ENCODE measurements at regions not wholly inside any gene's neighbourhood (a gene's known extent, or its start where the extent isn't known, plus 50 kb on each side); places are given as distances from the start of the nearest gene placed in this dataset.

DNA sequence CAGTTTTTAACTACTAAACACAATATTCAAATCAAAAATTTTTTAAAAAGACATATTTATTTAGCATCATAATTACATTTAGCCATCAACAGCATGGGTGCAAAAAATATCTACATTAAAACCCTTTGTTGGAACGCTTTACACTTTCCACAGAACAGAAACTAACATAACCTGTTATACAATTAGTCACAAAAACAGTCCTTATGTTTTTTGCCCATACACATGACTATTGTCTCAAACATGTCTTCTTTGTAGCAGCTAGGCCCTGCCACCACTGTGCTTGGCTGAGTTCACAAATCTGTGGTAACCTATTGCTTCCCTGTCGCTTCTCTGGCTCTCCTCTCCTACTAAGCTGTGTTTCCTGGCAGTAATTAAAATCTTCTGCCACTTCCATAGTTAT lies 1350.0 kb upstream of the ADGRL2 start:
- no peaks in the 10 kb centered on the region for H3K9me3 ChIP-seq (ENCODE audit: insufficient read depth, low read depth, low read length)
- H3K9ac ChIP-seq (ENCODE audit: low read depth, low read length), result no peak overlapping the region
- H3K4me1 ChIP-seq (ENCODE audit: insufficient read depth, low read length), result no peaks in the 10 kb centered on the region
- no peak overlapping the region for H3K4me3 ChIP-seq (ENCODE audit: low read length)
- no peaks in the 10 kb centered on the region for H3K36me3 ChIP-seq (ENCODE audit: insufficient read depth, low read depth, low read length)
- H3K27me3 ChIP-seq (ENCODE audit: insufficient read depth, low read length), result no peaks in the 10 kb centered on the region
- H3K27ac ChIP-seq (ENCODE audit: low read length), result no peak overlapping the region

DNA sequence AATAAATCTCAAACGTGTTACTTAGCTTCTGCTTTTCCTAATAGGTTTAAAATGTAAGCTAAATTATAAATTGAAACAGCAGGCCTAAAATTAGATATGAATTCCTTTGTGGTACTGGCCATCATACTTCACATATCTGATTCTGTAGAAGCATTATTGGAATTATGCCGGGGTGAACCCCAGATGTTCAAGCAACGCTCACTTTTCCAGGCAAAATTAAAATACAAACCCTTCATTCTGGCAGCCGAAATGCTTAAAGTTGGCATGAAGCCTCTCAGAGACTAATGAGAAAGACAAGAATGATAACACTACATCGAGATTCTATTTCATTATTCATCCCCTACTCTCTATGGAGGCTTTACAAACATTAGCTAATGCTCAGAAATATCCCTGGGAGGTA lies 1352.7 kb upstream of the ADGRL2 start:
- Histone ChIP-seq H3K27me3 (ENCODE audit: insufficient read depth, low read length) (no peaks in the 10 kb centered on the region), H3K27ac (ENCODE audit: low read length) (no peak overlapping the region), H3K4me3 (ENCODE audit: low read length) (no peak overlapping the region), H3K9me3 (ENCODE audit: insufficient read depth, low read depth, low read length) (no peaks in the 10 kb centered on the region), H3K9ac (ENCODE audit: low read depth, low read length) (no peak overlapping the region), H3K36me3 (ENCODE audit: insufficient read depth, low read depth, low read length) (no peaks in the 10 kb centered on the region), H3K4me1 (ENCODE audit: insufficient read depth, low read length) (no peaks in the 10 kb centered on the region)

DNA sequence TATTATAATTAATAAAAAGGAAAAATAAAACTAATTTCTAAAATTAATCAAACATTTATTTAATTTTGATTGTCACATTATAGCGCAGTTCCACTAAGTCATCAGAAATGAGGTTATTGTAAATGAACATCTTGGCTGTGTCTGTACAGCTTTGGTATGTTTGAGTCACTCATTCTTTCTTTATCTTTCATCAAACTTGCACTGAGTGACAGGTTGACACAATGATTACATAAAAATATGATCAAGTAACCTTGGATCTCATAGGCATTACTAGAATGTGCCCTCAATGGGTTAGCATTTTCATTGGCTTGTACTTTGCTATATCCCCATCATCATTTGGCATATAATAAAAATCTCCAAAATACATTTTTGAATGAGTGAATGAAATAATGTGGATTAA lies 1353.2 kb upstream of the ADGRL2 start:
- H3K27me3 ChIP-seq (ENCODE audit: insufficient read depth, low read length), result no peaks in the 10 kb centered on the region
- no peaks in the 10 kb centered on the region for H3K36me3 ChIP-seq (ENCODE audit: insufficient read depth, low read depth, low read length)
- no peaks in the 10 kb centered on the region for H3K9me3 ChIP-seq (ENCODE audit: insufficient read depth, low read depth, low read length)
- H3K27ac ChIP-seq (ENCODE audit: low read length), result no peak overlapping the region
- no peak overlapping the region for H3K9ac ChIP-seq (ENCODE audit: low read depth, low read length)
- no peak overlapping the region for H3K4me3 ChIP-seq (ENCODE audit: low read length)
- no peaks in the 10 kb centered on the region for H3K4me1 ChIP-seq (ENCODE audit: insufficient read depth, low read length)

GRCh38 chr1:80445033-80445432 lies 1355.7 kb upstream of the ADGRL2 start:
- Histone ChIP-seq H3K27me3 (ENCODE audit: insufficient read depth, low read length) (no peaks in the 10 kb centered on the region), H3K4me3 (ENCODE audit: low read length) (no peak overlapping the region), H3K27ac (ENCODE audit: low read length) (no peak overlapping the region)

GRCh38 chr1:80444171-80444570 lies 1356.6 kb upstream of the ADGRL2 start:
- H3K9ac ChIP-seq (ENCODE audit: low read depth, low read length), result no peak overlapping the region
- H3K4me1 ChIP-seq (ENCODE audit: insufficient read depth, low read length), result no peaks in the 10 kb centered on the region
- no peaks in the 10 kb centered on the region for H3K27me3 ChIP-seq (ENCODE audit: insufficient read depth, low read length)
- no peak overlapping the region for H3K4me3 ChIP-seq (ENCODE audit: low read length)
- no peaks in the 10 kb centered on the region for H3K9me3 ChIP-seq (ENCODE audit: insufficient read depth, low read depth, low read length)
- no peak overlapping the region for H3K27ac ChIP-seq (ENCODE audit: low read length)
- no peaks in the 10 kb centered on the region for H3K36me3 ChIP-seq (ENCODE audit: insufficient read depth, low read depth, low read length)

More at GRCh38 chr1:80445033-80445432, 1355.7 kb upstream of the ADGRL2 start:
- H3K4me1 ChIP-seq (ENCODE audit: insufficient read depth, low read length), result no peaks in the 10 kb centered on the region
- H3K9me3 ChIP-seq (ENCODE audit: insufficient read depth, low read depth, low read length), result no peaks in the 10 kb centered on the region
- no peak overlapping the region for H3K9ac ChIP-seq (ENCODE audit: low read depth, low read length)
- no peaks in the 10 kb centered on the region for H3K36me3 ChIP-seq (ENCODE audit: insufficient read depth, low read depth, low read length)

- Histone ChIP-seq H3K27me3 (ENCODE audit: insufficient read depth, low read length) (no peaks in the 10 kb centered on the region), H3K4me1 (ENCODE audit: insufficient read depth, low read length) (no peaks in the 10 kb centered on the region), H3K36me3 (ENCODE audit: insufficient read depth, low read depth, low read length) (no peaks in the 10 kb centered on the region), H3K4me3 (ENCODE audit: low read length) (no peak overlapping the region), H3K9ac (ENCODE audit: low read depth, low read length) (no peak overlapping the region), H3K9me3 (ENCODE audit: insufficient read depth, low read depth, low read length) (no peaks in the 10 kb centered on the region), H3K27ac (ENCODE audit: low read length) (no peak overlapping the region)
Measured at GRCh38 chr1:80441664-80442063, 1359.1 kb upstream of the ADGRL2 start.

GRCh38 chr1:80436851-80437250 lies 1363.9 kb upstream of the ADGRL2 start:
- H3K27me3 ChIP-seq (ENCODE audit: insufficient read depth, low read length), result no peaks in the 10 kb centered on the region
- no peaks in the 10 kb centered on the region for H3K4me1 ChIP-seq (ENCODE audit: insufficient read depth, low read length)
- no peaks in the 10 kb centered on the region for H3K9me3 ChIP-seq (ENCODE audit: insufficient read depth, low read depth, low read length)
- H3K9ac ChIP-seq (ENCODE audit: low read depth, low read length), result no peak overlapping the region
- no peak overlapping the region for H3K4me3 ChIP-seq (ENCODE audit: low read length)
- no peaks in the 10 kb centered on the region for H3K36me3 ChIP-seq (ENCODE audit: insufficient read depth, low read depth, low read length)
- H3K27ac ChIP-seq (ENCODE audit: low read length), result no peak overlapping the region

- H3K36me3 ChIP-seq (ENCODE audit: insufficient read depth, low read depth, low read length), result no peaks in the 10 kb centered on the region
Measured at GRCh38 chr1:80427881-80428280, 1372.9 kb upstream of the ADGRL2 start.

DNA sequence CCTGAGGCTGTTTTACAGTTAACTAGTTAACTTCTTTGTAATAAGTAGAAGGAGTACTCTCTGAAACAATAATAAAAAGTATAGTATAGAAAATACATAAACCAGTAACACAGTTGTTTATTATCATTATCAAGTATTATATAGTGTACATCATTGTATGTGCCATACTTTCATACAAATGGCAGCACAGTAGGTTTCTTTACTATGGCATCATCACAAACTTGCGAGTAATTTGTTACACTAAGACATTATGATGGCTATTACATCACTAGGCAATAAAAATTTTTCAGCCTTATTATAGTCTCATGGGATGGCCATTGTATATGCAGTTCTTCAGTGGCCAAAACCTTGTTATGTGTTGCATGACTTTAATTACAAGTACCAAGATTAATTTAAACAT lies 1376.5 kb upstream of the ADGRL2 start:
- no peak overlapping the region for H3K9ac ChIP-seq (ENCODE audit: low read depth, low read length)
- H3K27me3 ChIP-seq (ENCODE audit: insufficient read depth, low read length), result no peaks in the 10 kb centered on the region
- H3K9me3 ChIP-seq (ENCODE audit: insufficient read depth, low read depth, low read length), result no peaks in the 10 kb centered on the region
- H3K4me3 ChIP-seq (ENCODE audit: low read length), result no peak overlapping the region
- H3K36me3 ChIP-seq (ENCODE audit: insufficient read depth, low read depth, low read length), result no peaks in the 10 kb centered on the region
- no peaks in the 10 kb centered on the region for H3K4me1 ChIP-seq (ENCODE audit: insufficient read depth, low read length)
- H3K27ac ChIP-seq (ENCODE audit: low read length), result no peak overlapping the region

More at GRCh38 chr1:80427881-80428280, 1372.9 kb upstream of the ADGRL2 start:
- Histone ChIP-seq H3K27me3 (ENCODE audit: insufficient read depth, low read length) (no peaks in the 10 kb centered on the region), H3K27ac (ENCODE audit: low read length) (no peak overlapping the region), H3K4me3 (ENCODE audit: low read length) (no peak overlapping the region), H3K9me3 (ENCODE audit: insufficient read depth, low read depth, low read length) (no peaks in the 10 kb centered on the region), H3K4me1 (ENCODE audit: insufficient read depth, low read length) (no peaks in the 10 kb centered on the region), H3K9ac (ENCODE audit: low read depth, low read length) (no peak overlapping the region)

- no peaks in the 10 kb centered on the region for H3K9me3 ChIP-seq (ENCODE audit: insufficient read depth, low read depth, low read length)
- no peak overlapping the region for H3K27ac ChIP-seq (ENCODE audit: low read length)
- H3K27me3 ChIP-seq (ENCODE audit: insufficient read depth, low read length), result no peaks in the 10 kb centered on the region
- no peak overlapping the region for H3K9ac ChIP-seq (ENCODE audit: low read depth, low read length)
- H3K36me3 ChIP-seq (ENCODE audit: insufficient read depth, low read depth, low read length), result no peaks in the 10 kb centered on the region
- H3K4me3 ChIP-seq (ENCODE audit: low read length), result no peak overlapping the region
- no peaks in the 10 kb centered on the region for H3K4me1 ChIP-seq (ENCODE audit: insufficient read depth, low read length)
Measured at GRCh38 chr1:80418134-80418533, 1382.6 kb upstream of the ADGRL2 start.

DNA sequence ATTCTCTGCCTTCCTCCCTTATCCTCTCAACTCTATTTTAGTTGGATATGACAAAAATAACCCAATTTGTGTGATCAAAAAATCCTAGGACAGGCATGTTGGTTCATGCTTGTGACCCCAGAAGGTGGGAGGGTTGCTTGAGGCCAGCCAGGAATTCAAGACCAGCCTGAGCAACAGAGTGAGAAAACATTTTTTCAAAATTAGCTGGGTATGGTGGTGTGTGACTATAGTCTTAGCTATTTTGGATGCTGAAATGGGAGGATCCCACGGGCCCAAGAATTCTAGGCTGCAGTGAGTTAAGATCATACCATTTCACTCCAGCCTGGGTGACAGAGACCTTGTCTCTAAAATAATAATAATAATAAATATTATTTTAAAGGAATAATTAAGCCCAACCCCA lies 1383.1 kb upstream of the ADGRL2 start:
- Histone ChIP-seq H3K27me3 (ENCODE audit: insufficient read depth, low read length) (no peaks in the 10 kb centered on the region), H3K9me3 (ENCODE audit: insufficient read depth, low read depth, low read length) (no peaks in the 10 kb centered on the region), H3K27ac (ENCODE audit: low read length) (no peak overlapping the region), H3K36me3 (ENCODE audit: insufficient read depth, low read depth, low read length) (no peaks in the 10 kb centered on the region), H3K4me1 (ENCODE audit: insufficient read depth, low read length) (no peaks in the 10 kb centered on the region), H3K9ac (ENCODE audit: low read depth, low read length) (no peak overlapping the region), H3K4me3 (ENCODE audit: low read length) (no peak overlapping the region)

- Histone ChIP-seq H3K4me3 (ENCODE audit: low read length) (no peak overlapping the region), H3K9ac (ENCODE audit: low read depth, low read length) (no peak overlapping the region), H3K9me3 (ENCODE audit: insufficient read depth, low read depth, low read length) (no peaks in the 10 kb centered on the region), H3K36me3 (ENCODE audit: insufficient read depth, low read depth, low read length) (no peaks in the 10 kb centered on the region), H3K27me3 (ENCODE audit: insufficient read depth, low read length) (no peaks in the 10 kb centered on the region), H3K27ac (ENCODE audit: low read length) (no peak overlapping the region), H3K4me1 (ENCODE audit: insufficient read depth, low read length) (no peaks in the 10 kb centered on the region)
Measured at GRCh38 chr1:80413969-80414368, 1386.8 kb upstream of the ADGRL2 start.

DNA sequence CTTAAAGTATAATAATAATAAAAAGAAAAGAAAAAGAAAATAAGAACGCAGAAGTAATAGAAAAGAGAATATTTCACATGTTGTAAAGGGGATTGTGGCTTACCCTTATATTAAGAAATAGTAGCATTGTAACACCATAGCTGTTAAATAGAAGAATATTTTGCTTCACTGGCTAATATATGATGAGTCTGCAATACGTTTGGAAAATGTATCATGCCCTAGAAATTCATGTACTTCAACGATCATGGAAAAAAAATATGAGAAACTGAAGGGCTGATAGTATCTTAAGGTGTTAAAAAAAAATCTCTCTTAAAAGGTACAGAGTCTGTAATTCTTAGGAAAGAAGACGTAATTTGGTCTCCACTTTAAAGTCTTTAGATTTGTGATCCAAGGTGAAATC lies 1390.5 kb upstream of the ADGRL2 start:
- Histone ChIP-seq H3K4me1 (ENCODE audit: insufficient read depth, low read length) (no peaks in the 10 kb centered on the region), H3K36me3 (ENCODE audit: insufficient read depth, low read depth, low read length) (no peaks in the 10 kb centered on the region), H3K27ac (ENCODE audit: low read length) (no peak overlapping the region), H3K4me3 (ENCODE audit: low read length) (no peak overlapping the region), H3K9ac (ENCODE audit: low read depth, low read length) (no peak overlapping the region), H3K27me3 (ENCODE audit: insufficient read depth, low read length) (no peaks in the 10 kb centered on the region), H3K9me3 (ENCODE audit: insufficient read depth, low read depth, low read length) (no peaks in the 10 kb centered on the region)

Measured in iPS-20b (cell line).